Endothelial cell of umbilical vein (primary cell): ENCODE measurements at regions not wholly inside any gene's neighbourhood (a gene's known extent, or its start where the extent isn't known, plus 50 kb on each side); places are given as distances from the start of the nearest gene placed in this dataset.

Experiments used
- BruUV-seq: library from RNA; stranded (reverse); fragments of 400-500 nt; replicated peaks from 2 replicates; lab custom pipeline; 2021; lab: Mats Ljungman, UMichigan
- CTCF ChIA-PET: fragments of 300-600, 350-600 bp; sonication (Branson Sonifier 250); formaldehyde crosslinking; loops from one replicate; lab custom pipeline; 2021; ENCODE audit warnings: antibody characterized with exemption, inconsistent platforms; lab: Charles Lee
- POLR2A ChIA-PET: fragments of 300-600, 350-600 bp; sonication (Branson Sonifier 250); formaldehyde crosslinking; loops from one replicate; lab custom pipeline; 2021; ENCODE audit warnings: antibody characterized with exemption, inconsistent platforms; lab: Charles Lee
- DNase-seq: peaks from one replicate; pipeline ENCODE4 v3.0.0-alpha.2; 2011; ENCODE audit warnings: low read depth, low spot score
- FAIRE-seq: peaks from 2 replicates; lab custom pipeline; 2011; peaks lifted over from hg19 to GRCh38; lab: Jason Lieb, UNC
- H2AFZ ChIP-seq: 2 replicates; pipeline ENCODE4 v1.6.0; 2012; ENCODE audit warnings: low read depth, low read length, control low read depth, inconsistent platforms
- H3K27ac ChIP-seq: 2 replicates; pipeline ENCODE4 v1.5.1; 2011; ENCODE audit warnings: low read depth, mild to moderate bottlenecking, control low read depth, low read length, moderate library complexity; ENCODE audit not compliant: insufficient read depth
- H3K27me3 ChIP-seq, 2 experiments: 2 replicates each; pipeline versions ENCODE4 v1.6.0 to v1.6.1; 2011; ENCODE audit warnings: low read length in 2 of 2, mixed read lengths in 1 of 2; ENCODE audit not compliant: control insufficient read depth in 2 of 2, insufficient read depth in 2 of 2
- H3K36me3 ChIP-seq, 2 experiments: 2 replicates in 1 of 2; 3 replicates in 1 of 2; pipeline ENCODE4 v1.5.1; 2011; ENCODE audit warnings: low read length in 2 of 2, mild to moderate bottlenecking in 1 of 2, moderate library complexity in 1 of 2; ENCODE audit not compliant: control insufficient read depth in 2 of 2, insufficient read depth in 2 of 2; ENCODE audit errors: extremely low read depth in 1 of 2
- H3K4me1 ChIP-seq: 3 replicates; pipeline ENCODE4 v1.5.1; 2011; ENCODE audit warnings: mild to moderate bottlenecking, low read length; ENCODE audit not compliant: control insufficient read depth, insufficient read depth; ENCODE audit errors: extremely low read depth
- H3K4me2 ChIP-seq: 2 replicates; pipeline ENCODE4 v1.6.1; 2011; ENCODE audit warnings: low read length, control low read depth, mixed read lengths; ENCODE audit not compliant: insufficient read depth
- H3K4me3 ChIP-seq, 3 experiments: fragments of 200-600 bp in 1 of 3; sonication (generic), shearing (Covaris generic) in 1 of 3; replicated peaks in 1 of 3; 2 replicates each; pipeline ENCODE4 v1.5.1; 2011 to 2016; ENCODE audit warnings: control low read depth in 3 of 3, low read length in 3 of 3, mild to moderate bottlenecking in 2 of 3, inconsistent platforms in 1 of 3, low read depth in 1 of 3, moderate library complexity in 1 of 3; ENCODE audit not compliant: insufficient read depth in 1 of 3
- H3K79me2 ChIP-seq: 2 replicates; pipeline ENCODE4 v1.6.0; 2012; ENCODE audit warnings: low read length, inconsistent platforms; ENCODE audit not compliant: control insufficient read depth, insufficient read depth
- H3K9ac ChIP-seq: replicated peaks from 2 replicates; pipeline ENCODE3; 2011; ENCODE audit warnings: low read length, control low read depth; ENCODE audit not compliant: insufficient read depth; ENCODE audit errors: extremely low read depth
- H3K9me1 ChIP-seq: replicated peaks from 3 replicates; pipeline ENCODE4 v1.6.0; 2011; ENCODE audit warnings: mild to moderate bottlenecking, low read length; ENCODE audit not compliant: control insufficient read depth, insufficient read depth; ENCODE audit errors: extremely low read depth
- H3K9me3 ChIP-seq: replicated peaks from 2 replicates; pipeline ENCODE4 v1.5.1; 2012; ENCODE audit warnings: low read length, inconsistent platforms; ENCODE audit not compliant: control insufficient read depth, insufficient read depth
- H4K20me1 ChIP-seq: replicated peaks from 2 replicates; pipeline ENCODE3; 2011; ENCODE audit warnings: mild to moderate bottlenecking, low read length; ENCODE audit not compliant: control insufficient read depth, insufficient read depth; ENCODE audit errors: extremely low read depth
- EZH2 ChIP-seq: IDR thresholded peaks from 2 replicates; pipeline ENCODE4 v1.6.1; 2012; ENCODE audit warnings: borderline replicate concordance, low read depth, mild to moderate bottlenecking, moderate library complexity, low read length, inconsistent platforms; ENCODE audit not compliant: severe bottlenecking
- FOS ChIP-seq: IDR thresholded peaks from 2 replicates; pipeline ENCODE4 v1.6.1; 2011; ENCODE audit warnings: mild to moderate bottlenecking, low read length, moderate library complexity, borderline replicate concordance; ENCODE audit not compliant: insufficient read depth
- GATA2 ChIP-seq: IDR thresholded peaks from 2 replicates; pipeline ENCODE4 v1.7.0; 2011; ENCODE audit warnings: low read depth, mild to moderate bottlenecking, moderate library complexity, mixed read lengths, low read length; ENCODE audit not compliant: insufficient read length, insufficient read depth
- JUN ChIP-seq: IDR thresholded peaks from 2 replicates; pipeline ENCODE4 v1.6.1; 2011; ENCODE audit warnings: borderline replicate concordance, low read depth; ENCODE audit not compliant: insufficient read length, insufficient read depth
- MYC ChIP-seq: IDR thresholded peaks from one replicate; pipeline ENCODE4 v1.6.1; 2011; ENCODE audit warnings: mild to moderate bottlenecking, low read depth, low read length
- POLR2A ChIP-seq: IDR thresholded peaks from 2 replicates; pipeline ENCODE4 v1.6.1; 2012; ENCODE audit warnings: low read depth, mild to moderate bottlenecking, control low read depth, low read length
- POLR2AphosphoS5 ChIP-seq: IDR thresholded peaks from 2 replicates; pipeline ENCODE4 v1.6.1; 2012; ENCODE audit warnings: low read depth, mild to moderate bottlenecking, control low read depth, low read length, moderate library complexity; ENCODE audit not compliant: insufficient read depth
- dilution Hi-C: fragments of 300-500 bp; cut with MboI; formaldehyde crosslinking; loops from one replicate; pipeline ENCODE4 v1.15.0; 2019; ENCODE audit warnings: low sequenced_read_pairs; ENCODE audit not compliant: extremely low pct_ligation_motif_present
- intact Hi-C: fragments of 100-400 bp; cut with micrococcal nuclease; formaldehyde crosslinking; loops from one replicate; pipeline ENCODE4 v1.10.0; 2022
- TF ChIP-seq, protein P1 (sequence below), 2 donors: IDR thresholded peaks; 1 replicate in 1 of 2; 2 replicates in 1 of 2; pipeline ENCODE4 v1.5.1; 2011; ENCODE audit warnings: low read length in 2 of 2, mild to moderate bottlenecking in 2 of 2, moderate library complexity in 2 of 2, control low read depth in 1 of 2, inconsistent platforms in 1 of 2, low read depth in 1 of 2; ENCODE audit not compliant: insufficient read depth in 1 of 2; ENCODE audit errors: extremely low read depth in 1 of 2
- TF ChIP-seq, protein P2 (sequence below): IDR thresholded peaks from 2 replicates; pipeline ENCODE4 v1.6.1; 2011; ENCODE audit not compliant: insufficient read depth, insufficient read length

DNA sequence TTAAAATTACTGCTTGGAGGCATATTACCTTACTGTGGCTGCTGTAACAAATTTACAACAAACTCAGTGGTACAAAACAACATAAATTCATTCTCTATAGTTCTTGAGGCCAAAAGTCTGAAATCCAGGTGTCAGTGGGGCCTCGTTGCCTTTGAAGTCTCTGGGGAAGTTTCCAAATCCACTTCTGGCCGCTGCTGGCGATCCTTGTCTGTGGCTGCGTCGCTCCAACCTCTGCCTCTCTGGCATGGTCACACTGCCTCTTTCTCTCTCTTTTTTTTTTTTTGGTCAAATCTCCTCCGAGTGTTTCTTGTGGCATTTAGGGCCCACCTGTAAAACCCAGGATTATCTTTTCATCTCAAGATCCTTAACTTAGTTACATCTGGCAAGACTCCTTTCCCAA lies 182.8 kb downstream of the ST6GAL2 start:
- Histone ChIP-seq H3K9ac (no peak overlapping the region), H3K4me1 (no peaks in the 10 kb centered on the region), H3K4me2 (no peak overlapping the region), H2AFZ (no peak overlapping the region), H3K9me1 (no peaks in the 10 kb centered on the region), H3K36me3 (no peaks in the 10 kb centered on the region), H3K27me3 (no peaks in the 10 kb centered on the region), H3K27ac (no peak overlapping the region), H4K20me1 (no peaks in the 10 kb centered on the region), H3K9me3 (peaks cover 5% of the 10 kb centered on the region), H3K79me2 (no peaks in the 10 kb centered on the region), H3K4me3 (no peak overlapping the region)
- BruUV-seq = no TSS peak
- TF ChIP-seq, protein P1, sequence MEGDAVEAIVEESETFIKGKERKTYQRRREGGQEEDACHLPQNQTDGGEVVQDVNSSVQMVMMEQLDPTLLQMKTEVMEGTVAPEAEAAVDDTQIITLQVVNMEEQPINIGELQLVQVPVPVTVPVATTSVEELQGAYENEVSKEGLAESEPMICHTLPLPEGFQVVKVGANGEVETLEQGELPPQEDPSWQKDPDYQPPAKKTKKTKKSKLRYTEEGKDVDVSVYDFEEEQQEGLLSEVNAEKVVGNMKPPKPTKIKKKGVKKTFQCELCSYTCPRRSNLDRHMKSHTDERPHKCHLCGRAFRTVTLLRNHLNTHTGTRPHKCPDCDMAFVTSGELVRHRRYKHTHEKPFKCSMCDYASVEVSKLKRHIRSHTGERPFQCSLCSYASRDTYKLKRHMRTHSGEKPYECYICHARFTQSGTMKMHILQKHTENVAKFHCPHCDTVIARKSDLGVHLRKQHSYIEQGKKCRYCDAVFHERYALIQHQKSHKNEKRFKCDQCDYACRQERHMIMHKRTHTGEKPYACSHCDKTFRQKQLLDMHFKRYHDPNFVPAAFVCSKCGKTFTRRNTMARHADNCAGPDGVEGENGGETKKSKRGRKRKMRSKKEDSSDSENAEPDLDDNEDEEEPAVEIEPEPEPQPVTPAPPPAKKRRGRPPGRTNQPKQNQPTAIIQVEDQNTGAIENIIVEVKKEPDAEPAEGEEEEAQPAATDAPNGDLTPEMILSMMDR (IDR thresholded peaks at IDR 0.05; ENCODE audit: extremely low read depth in 1 of 2, insufficient read depth in 1 of 2, low read depth in 1 of 2, low read length in 2 of 2) = no peak
- TF ChIP-seq GATA2 (no peak), FOS (no peak), EZH2 (no peak)
- dilution Hi-C loops (no loop called here), intact Hi-C loops (loop anchor here (5.0 kb wide), 1 partner anchor 49 kb away; no protein-coding TSS in a partner anchor)
- DNase-seq = no peak
- no peak for FAIRE-seq
- ChIA-PET POLR2A (no interaction called here), CTCF (no interaction called here)

DNA sequence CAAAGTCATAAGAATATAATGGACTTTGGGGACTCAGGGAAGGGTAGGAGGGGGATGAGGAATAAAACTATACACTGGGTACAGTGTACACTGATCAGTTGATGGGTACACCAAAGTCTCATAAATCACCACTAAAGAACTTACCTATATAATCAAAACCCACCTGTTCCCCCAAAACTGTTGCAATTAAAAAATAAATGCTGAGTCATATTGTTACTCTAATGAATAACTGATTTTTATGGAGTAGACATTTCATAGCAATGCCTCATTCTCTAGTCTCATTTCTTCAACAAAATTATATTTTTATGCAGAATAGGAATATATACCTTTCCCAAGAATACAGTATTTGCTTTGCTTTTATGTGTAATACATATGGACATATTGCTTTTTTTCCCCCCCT lies 181.2 kb downstream of the ST6GAL2 start:
- dilution Hi-C loops (no loop called here), intact Hi-C loops (loop anchor here (5.0 kb wide), 1 partner anchor 48 kb away; no protein-coding TSS in a partner anchor)

More for the DNA sequence above, 181.2 kb downstream of the ST6GAL2 start:
- Histone ChIP-seq H3K4me2 (no peak overlapping the region), H3K27me3 (no peaks in the 10 kb centered on the region), H3K9ac (no peak overlapping the region), H3K9me3 (peaks cover 5% of the 10 kb centered on the region), H3K4me1 (no peaks in the 10 kb centered on the region), H3K36me3 (no peaks in the 10 kb centered on the region), H4K20me1 (no peaks in the 10 kb centered on the region), H3K4me3 (no peak overlapping the region), H3K27ac (no peak overlapping the region), H3K79me2 (no peaks in the 10 kb centered on the region), H2AFZ (no peak overlapping the region), H3K9me1 (no peaks in the 10 kb centered on the region)
- POLR2A ChIA-PET = no interaction called here
- CTCF ChIA-PET = no interaction called here
- DNase-seq = no peak
- TF ChIP-seq GATA2 = no peak
- TF ChIP-seq, protein P2, sequence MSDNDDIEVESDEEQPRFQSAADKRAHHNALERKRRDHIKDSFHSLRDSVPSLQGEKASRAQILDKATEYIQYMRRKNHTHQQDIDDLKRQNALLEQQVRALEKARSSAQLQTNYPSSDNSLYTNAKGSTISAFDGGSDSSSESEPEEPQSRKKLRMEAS = no peak
- no peak for TF ChIP-seq FOS
- no peak for TF ChIP-seq POLR2AphosphoS5
- no peak for TF ChIP-seq JUN
- TF ChIP-seq EZH2 = no peak
- TF ChIP-seq, protein P1 (IDR thresholded peaks at IDR 0.05; ENCODE audit: extremely low read depth in 1 of 2, insufficient read depth in 1 of 2, low read depth in 1 of 2, low read length in 2 of 2) = no peak
- TF ChIP-seq POLR2A = no peak
- no peak for TF ChIP-seq MYC
- BruUV-seq = no TSS peak
- no peak for FAIRE-seq
